RWPE1 (cell line): ENCODE measurements at regions not wholly inside any gene's neighbourhood (a gene's known extent, or its start where the extent isn't known, plus 50 kb on each side); places are given as distances from the start of the nearest gene placed in this dataset.
"Not testable (repeated sequence)": the region's sequence is repeated elsewhere in the genome, so short reads cannot be mapped to it uniquely, and the experiment has no call there.

Source experiments
- CTCF ChIA-PET: fragments of 350-600 bp; sonication (Branson Sonifier 250); formaldehyde crosslinking; extraction: SDS; loops from one replicate; lab custom pipeline; 2021; lab: Yijun Ruan, JAX
- POLR2A ChIA-PET: fragments of 400-600 bp; formaldehyde crosslinking; extraction: SDS; loops from one replicate; lab custom pipeline; 2020; ENCODE audit warnings: antibody characterized with exemption; ENCODE audit not compliant: low non-redundant PET; lab: Yijun Ruan, JAX
- DNase-seq: peaks from one replicate; pipeline ENCODE4 v3.0.0; 2012; ENCODE audit warnings: low spot score
- H3K27ac ChIP-seq: fragments of 450-650 bp; 2 replicates; pipeline ENCODE4 v1.5.1; 2017
- CTCF ChIP-seq: fragments of 450-650 bp; conservative IDR thresholded peaks from 2 replicates; pipeline ENCODE4 v1.5.1; 2017; ENCODE audit warnings: low read depth, mild to moderate bottlenecking

GRCh38 chr5:77900691-77901090 is 124.6 kb upstream of the TBCA start:
- TF ChIP-seq CTCF: no peak
- DNase-seq: no peak
- CTCF ChIA-PET: interaction anchor here (0.6 kb wide), 2 partner anchors 15 to 408 kb away, joined by 3 read pairs; no protein-coding TSS in a partner anchor
- H3K27ac ChIP-seq: no peak overlapping the region
- POLR2A ChIA-PET: no interaction called here

- H3K27ac ChIP-seq: no peak overlapping the region
- no peak for TF ChIP-seq CTCF
- DNase-seq: no peak
- ChIA-PET CTCF (no interaction called here), POLR2A (no interaction called here)
Measured at GRCh38 chr5:77898385-77898784, 122.2 kb upstream of the TBCA start.

- ChIA-PET CTCF (no interaction called here), POLR2A (no interaction called here)
- no peak for DNase-seq
- no peak overlapping the region for H3K27ac ChIP-seq
- no peak for TF ChIP-seq CTCF
Measured at GRCh38 chr5:77896338-77896737, 120.2 kb upstream of the TBCA start.

GRCh38 chr5:77894103-77894502 is 118.0 kb upstream of the TBCA start:
- POLR2A ChIA-PET, DNase-seq, CTCF ChIA-PET, H3K27ac ChIP-seq: not testable (repeated sequence)

GRCh38 chr5:77893225-77893860 is 117.2 kb upstream of the TBCA start:
- no peak for TF ChIP-seq CTCF
- peak; percentile 95 for DNase-seq
- POLR2A ChIA-PET: no interaction called here

GRCh38 chr5:77892061-77893010 is 116.2 kb upstream of the TBCA start:
- no peak for TF ChIP-seq CTCF
- ChIA-PET POLR2A (no interaction called here), CTCF (interaction anchor here (0.7 to 0.8 kb wide), 2 partner anchors 14 to 331 kb away, joined by 3 to 4 read pairs; no protein-coding TSS in a partner anchor)
- DNase-seq: no peak
- H3K27ac ChIP-seq: no peak overlapping the region

More at GRCh38 chr5:77893225-77893860, 117.2 kb upstream of the TBCA start:
- H3K27ac ChIP-seq: no peak overlapping the region
- CTCF ChIA-PET: interaction anchor here (0.8 kb wide), 1 partner anchor 13 kb away, joined by 4 read pairs; no protein-coding TSS in a partner anchor
